H9 (cell line): ENCODE measurements at regions not wholly inside any gene's neighbourhood (a gene's known extent, or its start where the extent isn't known, plus 50 kb on each side); places are given as distances from the start of the nearest gene placed in this dataset.

Experiments
- DNase-seq: peaks from one replicate; pipeline ENCODE4 v3.0.0-alpha.2; 2017
- H2AFZ ChIP-seq: one replicate; pipeline ENCODE4 v1.6.1; 2013; ENCODE audit warnings: mild to moderate bottlenecking, low read length, control low read depth, moderate library complexity
- H2AK5ac ChIP-seq: 2 replicates; pipeline ENCODE4 v1.6.1; 2013; ENCODE audit warnings: low read length, control low read depth, mixed read lengths; ENCODE audit not compliant: insufficient read length
- H2BK120ac ChIP-seq: one replicate; pipeline ENCODE4 v1.6.1; 2013; ENCODE audit warnings: low read depth, mild to moderate bottlenecking, low read length, control low read depth, inconsistent platforms; ENCODE audit not compliant: poor library complexity, severe bottlenecking
- H2BK12ac ChIP-seq: 2 replicates; pipeline ENCODE4 v1.6.1; 2013; ENCODE audit warnings: low read length, control low read depth, mixed read lengths, low read depth; ENCODE audit not compliant: insufficient read length
- H2BK15ac ChIP-seq: 2 replicates; pipeline ENCODE4 v1.6.1; 2013; ENCODE audit warnings: low read depth, low read length, control low read depth
- H2BK20ac ChIP-seq: one replicate; pipeline ENCODE4 v1.6.1; 2013; ENCODE audit warnings: low read depth, mild to moderate bottlenecking, low read length, control low read depth, inconsistent platforms; ENCODE audit not compliant: poor library complexity, severe bottlenecking
- H2BK5ac ChIP-seq: 2 replicates; pipeline ENCODE4 v1.6.1; 2013; ENCODE audit warnings: low read length, control low read depth, mixed read lengths; ENCODE audit not compliant: insufficient read length
- H3K14ac ChIP-seq: 2 replicates; pipeline ENCODE4 v1.6.1; 2013; ENCODE audit warnings: low read length, control low read depth; ENCODE audit not compliant: insufficient read depth
- H3K18ac ChIP-seq: 2 replicates; pipeline ENCODE4 v1.6.1; 2013; ENCODE audit warnings: low read depth, mild to moderate bottlenecking, mixed read lengths, low read length, control low read depth; ENCODE audit not compliant: insufficient read length
- H3K23ac ChIP-seq: 2 replicates; pipeline ENCODE4 v1.6.1; 2013; ENCODE audit warnings: low read length, control low read depth, mixed read lengths, low read depth; ENCODE audit not compliant: insufficient read length
- H3K23me2 ChIP-seq: 2 replicates; pipeline ENCODE4 v1.6.1; 2013; ENCODE audit warnings: low read depth, mild to moderate bottlenecking, mixed read lengths, low read length, control low read depth; ENCODE audit not compliant: insufficient read length, poor library complexity, severe bottlenecking
- H3K27ac ChIP-seq: 2 replicates; pipeline ENCODE4 v1.5.1; 2013; ENCODE audit warnings: low read length, control low read depth, mixed read lengths, low read depth; ENCODE audit not compliant: insufficient read length
- H3K27me3 ChIP-seq: 2 replicates; pipeline ENCODE4 v1.6.1; 2013; ENCODE audit warnings: low read length, control low read depth, inconsistent platforms; ENCODE audit not compliant: insufficient read depth
- H3K4ac ChIP-seq: 2 replicates; pipeline ENCODE4 v1.6.1; 2013; ENCODE audit warnings: low read depth, mild to moderate bottlenecking, control low read depth, inconsistent platforms, low read length, moderate library complexity
- H3K4me1 ChIP-seq: 2 replicates; pipeline ENCODE4 v1.6.1; 2013; ENCODE audit warnings: low read length, control low read depth, inconsistent platforms; ENCODE audit not compliant: insufficient read depth
- H3K4me2 ChIP-seq: 2 replicates; pipeline ENCODE4 v1.6.1; 2013; ENCODE audit warnings: low read length, control low read depth, mixed read lengths; ENCODE audit not compliant: insufficient read length, insufficient read depth
- H3K56ac ChIP-seq: 2 replicates; pipeline ENCODE4 v1.6.1; 2013; ENCODE audit warnings: low read depth, mild to moderate bottlenecking, mixed read lengths, low read length, control low read depth; ENCODE audit not compliant: insufficient read length
- H3K79me1 ChIP-seq: 2 replicates; pipeline ENCODE4 v1.6.1; 2013; ENCODE audit warnings: low read depth, mild to moderate bottlenecking, moderate library complexity, low read length, control low read depth, inconsistent platforms; ENCODE audit not compliant: insufficient read depth, poor library complexity, severe bottlenecking
- H3K79me2 ChIP-seq: 2 replicates; pipeline ENCODE4 v1.6.1; 2013; ENCODE audit warnings: low read length, control low read depth, inconsistent platforms; ENCODE audit not compliant: insufficient read depth
- H3K9ac ChIP-seq: 2 replicates; pipeline ENCODE4 v1.6.1; 2013; ENCODE audit warnings: low read length, control low read depth, mixed read lengths; ENCODE audit not compliant: insufficient read length; ENCODE audit errors: extremely low read depth
- H3K9me3 ChIP-seq: one replicate; pipeline ENCODE4 v1.6.1; 2013; ENCODE audit warnings: low read depth, low read length, inconsistent platforms; ENCODE audit not compliant: control insufficient read depth
- H3T11ph ChIP-seq: one replicate; pipeline ENCODE4 v1.6.1; 2013; ENCODE audit warnings: mild to moderate bottlenecking, low read length, control low read depth, inconsistent platforms
- H4K20me1 ChIP-seq: one replicate; pipeline ENCODE4 v1.6.1; 2013; ENCODE audit not compliant: control insufficient read depth, insufficient read length, insufficient read depth
- H4K5ac ChIP-seq: 2 replicates; pipeline ENCODE4 v1.6.1; 2013; ENCODE audit warnings: low read depth, mild to moderate bottlenecking, mixed read lengths, low read length, control low read depth; ENCODE audit not compliant: insufficient read length
- H4K8ac ChIP-seq: replicated peaks from 2 replicates; pipeline ENCODE4 v1.6.1; 2013; ENCODE audit warnings: low read length, control low read depth, mixed read lengths, low read depth; ENCODE audit not compliant: insufficient read length
- H4K91ac ChIP-seq: 2 replicates; pipeline ENCODE4 v1.6.1; 2013; ENCODE audit warnings: low read depth, mild to moderate bottlenecking, moderate library complexity, mixed read lengths, low read length, control low read depth; ENCODE audit not compliant: insufficient read length
- H3K27ac Mint-ChIP-seq, 3 experiments: 2 replicates in 2 of 3; 3 replicates in 1 of 3; pipeline ENCODE4 v1.8.0; 2020 to 2021; ENCODE audit warnings: mixed read lengths in 3 of 3, mild to moderate bottlenecking in 1 of 3, moderate library complexity in 1 of 3
- H3K27me3 Mint-ChIP-seq: 2 replicates; pipeline ENCODE4 v1.8.0; 2021; ENCODE audit warnings: low read depth, mild to moderate bottlenecking, moderate library complexity, mixed read lengths
- H3K36me3 Mint-ChIP-seq, 3 experiments: 2 replicates in 2 of 3; 3 replicates in 1 of 3; pipeline ENCODE4 v1.8.0; 2020 to 2021; ENCODE audit warnings: low read depth in 3 of 3, mixed read lengths in 3 of 3; ENCODE audit not compliant: insufficient read depth in 1 of 3
- H3K4me1 Mint-ChIP-seq, 2 experiments: 2 replicates each; pipeline ENCODE4 v1.8.0; 2020; ENCODE audit warnings: mixed read lengths in 2 of 2
- H3K4me3 Mint-ChIP-seq, 2 experiments: 2 replicates in 1 of 2; 3 replicates in 1 of 2; pipeline ENCODE4 v1.8.0; 2020 to 2021; ENCODE audit warnings: mild to moderate bottlenecking in 2 of 2, mixed read lengths in 2 of 2, moderate library complexity in 1 of 2
- H3K9me3 Mint-ChIP-seq, 2 experiments: 2 replicates in 1 of 2; 3 replicates in 1 of 2; pipeline ENCODE4 v1.8.0; 2020; ENCODE audit warnings: mild to moderate bottlenecking in 2 of 2, mixed read lengths in 2 of 2, moderate library complexity in 1 of 2
- WGBS: extraction: QIAGEN DNeasy Blood & Tissue Kit; methylation state at CpG from one replicate; pipeline ENCODE4 v1.1.7; 2013; ENCODE audit warnings: missing lambda C conversion rate, low lambda C conversion rate, mixed read lengths; ENCODE audit not compliant: insufficient read length; ENCODE audit errors: extremely low coverage; 5-methylcytosine and 5-hydroxymethylcytosine counted together
- TF ChIP-seq, protein P1 (sequence below): fragments of 200-600 bp; sonication (generic); conservative IDR thresholded peaks from 3 replicates; pipeline ENCODE4 v1.8.0; 2021; ENCODE audit warnings: antibody characterized with exemption, mild to moderate bottlenecking

DNA sequence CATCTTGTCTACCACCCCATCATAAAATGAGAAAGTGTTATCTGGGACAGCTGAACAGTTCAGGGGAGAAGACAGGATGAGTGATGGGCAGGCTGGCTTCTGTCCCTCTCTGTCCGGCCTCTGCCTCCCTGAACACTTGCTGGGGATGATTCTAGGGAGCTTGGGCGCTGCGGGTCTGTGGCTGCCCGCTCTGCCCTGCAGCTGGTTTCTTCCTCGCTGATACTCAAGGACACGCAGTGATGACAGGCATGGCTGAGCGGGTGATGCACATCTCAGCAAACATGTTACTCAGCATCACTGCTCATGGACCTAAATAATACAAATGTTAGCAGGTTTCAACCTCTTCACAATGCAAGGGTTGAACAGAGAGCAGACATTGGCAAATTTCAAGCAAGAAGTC is 161.1 kb downstream of the TMEM18 start:
- Histone ChIP-seq H3K4me2 (no peak overlapping the region), H3K79me2 (no peaks in the 10 kb centered on the region), H3K56ac (no peak overlapping the region), H2BK12ac (no peak overlapping the region), H3T11ph (no peak overlapping the region), H4K5ac (no peak overlapping the region), H3K4me1 (no peaks in the 10 kb centered on the region), H3K9me3 (no peaks in the 10 kb centered on the region), H2BK20ac (no peak overlapping the region), H3K9ac (no peak overlapping the region), H3K23ac (no peak overlapping the region), H4K20me1 (no peaks in the 10 kb centered on the region), H2BK120ac (no peak overlapping the region), H2BK5ac (no peak overlapping the region), H3K4ac (no peak overlapping the region), H2BK15ac (no peak overlapping the region), H4K91ac (no peak overlapping the region), H3K27me3 (no peaks in the 10 kb centered on the region), H3K23me2 (no peaks in the 10 kb centered on the region), H3K27ac (no peak overlapping the region), H2AFZ (no peak overlapping the region), H4K8ac (no peak overlapping the region), H3K18ac (no peak overlapping the region), H2AK5ac (no peak overlapping the region), H3K14ac (no peak overlapping the region), H3K79me1 (no peaks in the 10 kb centered on the region)
- Mint-ChIP-seq H3K27me3 (peaks cover 82% of the 10 kb centered on the region), H3K9me3 (0 out of 5 replicates have a peak, but pooled peaks cover 0 to 2% of the 10 kb centered on the region in 2 experiments), H3K27ac (no peak overlapping the region), H3K36me3 (no peaks in the 10 kb centered on the region), H3K4me1 (peaks cover 11 to 19% of the 10 kb centered on the region in 2 experiments), H3K4me3 (no peak overlapping the region)
- no peak for DNase-seq
- WGBS: no CpG with 5 or more reads among the region's 7 CpGs
- TF ChIP-seq, protein P1, sequence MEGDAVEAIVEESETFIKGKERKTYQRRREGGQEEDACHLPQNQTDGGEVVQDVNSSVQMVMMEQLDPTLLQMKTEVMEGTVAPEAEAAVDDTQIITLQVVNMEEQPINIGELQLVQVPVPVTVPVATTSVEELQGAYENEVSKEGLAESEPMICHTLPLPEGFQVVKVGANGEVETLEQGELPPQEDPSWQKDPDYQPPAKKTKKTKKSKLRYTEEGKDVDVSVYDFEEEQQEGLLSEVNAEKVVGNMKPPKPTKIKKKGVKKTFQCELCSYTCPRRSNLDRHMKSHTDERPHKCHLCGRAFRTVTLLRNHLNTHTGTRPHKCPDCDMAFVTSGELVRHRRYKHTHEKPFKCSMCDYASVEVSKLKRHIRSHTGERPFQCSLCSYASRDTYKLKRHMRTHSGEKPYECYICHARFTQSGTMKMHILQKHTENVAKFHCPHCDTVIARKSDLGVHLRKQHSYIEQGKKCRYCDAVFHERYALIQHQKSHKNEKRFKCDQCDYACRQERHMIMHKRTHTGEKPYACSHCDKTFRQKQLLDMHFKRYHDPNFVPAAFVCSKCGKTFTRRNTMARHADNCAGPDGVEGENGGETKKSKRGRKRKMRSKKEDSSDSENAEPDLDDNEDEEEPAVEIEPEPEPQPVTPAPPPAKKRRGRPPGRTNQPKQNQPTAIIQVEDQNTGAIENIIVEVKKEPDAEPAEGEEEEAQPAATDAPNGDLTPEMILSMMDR: no peak
